Limb (tissue), 2 donors: ENCODE measurements at regions not wholly inside any gene's neighbourhood (a gene's known extent, or its start where the extent isn't known, plus 50 kb on each side); places are given as distances from the start of the nearest gene placed in this dataset.
"Not testable (repeated sequence)": the region's sequence is repeated elsewhere in the genome, so short reads cannot be mapped to it uniquely, and the experiment has no call there.

Source experiments
- DNase-seq, 2 donors: peaks; one replicate each; pipeline ENCODE4 v3.0.0-alpha.2; 2016; ENCODE audit errors: extremely low spot score in 2 of 2

DNA sequence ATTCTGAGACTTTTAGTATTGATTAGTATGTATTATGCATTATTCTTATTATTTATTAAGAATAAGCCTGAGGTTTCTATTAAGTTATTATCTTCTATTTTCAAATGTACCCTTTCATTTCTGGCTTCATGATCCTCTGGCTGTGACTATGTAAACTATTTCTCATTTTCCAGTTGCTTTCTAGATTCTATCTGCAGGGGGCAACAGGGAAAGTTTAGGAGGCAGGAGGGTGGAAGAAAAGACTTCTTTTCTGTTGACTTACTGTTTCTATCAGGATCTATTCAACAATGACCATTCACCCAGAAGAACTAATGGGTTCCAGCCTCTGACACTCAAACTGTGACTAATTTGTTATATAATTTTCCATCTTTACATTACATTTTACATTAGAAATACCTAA lies 653.4 kb upstream of the FSHR start:
- no peak for DNase-seq

DNA sequence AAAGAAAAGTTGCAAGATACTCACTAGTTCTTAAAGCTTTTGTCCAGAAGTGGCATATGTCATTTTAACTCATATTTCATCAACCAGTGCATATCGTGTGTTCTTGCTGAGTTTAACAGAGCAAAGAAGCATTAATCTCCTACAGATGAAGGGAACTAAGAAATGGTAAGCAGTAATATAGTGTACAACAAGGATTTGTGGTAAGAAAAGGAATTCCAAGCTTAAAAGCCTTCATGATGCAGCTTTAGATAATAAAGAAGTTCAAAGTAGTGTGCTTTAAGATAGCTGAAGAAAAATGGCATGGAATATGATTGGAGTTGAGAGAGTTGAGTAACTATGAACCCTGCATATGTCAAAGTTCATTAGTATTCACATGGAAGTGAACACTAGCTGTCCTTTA lies 649.8 kb upstream of the FSHR start:
- DNase-seq: no peak

DNA sequence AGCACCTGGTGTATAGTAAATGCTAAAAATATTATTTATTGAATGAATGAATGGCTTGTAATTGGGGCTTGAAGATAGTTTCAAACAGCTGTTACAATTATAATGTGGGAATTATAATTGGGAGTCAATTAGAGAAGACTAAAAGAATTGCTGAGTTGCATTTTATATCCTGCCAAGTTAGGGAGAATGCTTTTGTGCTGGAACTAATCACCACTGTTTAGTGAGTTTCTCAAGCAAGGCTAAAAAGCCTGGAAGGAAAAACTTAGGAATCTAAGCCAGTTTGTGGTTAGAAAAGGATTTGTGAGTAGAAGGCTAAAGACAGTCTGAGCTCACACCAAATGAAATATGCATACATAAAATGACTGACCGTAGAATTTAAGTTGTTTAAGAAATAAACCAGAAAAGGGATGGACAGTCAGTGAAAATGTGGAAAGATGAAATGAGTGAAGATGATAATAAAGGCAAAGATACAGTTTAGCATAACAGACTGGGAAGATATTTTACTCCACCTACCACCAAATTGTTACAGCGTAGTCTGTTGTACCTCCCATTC lies 647.7 kb upstream of the FSHR start:
- DNase-seq: no peak

DNA sequence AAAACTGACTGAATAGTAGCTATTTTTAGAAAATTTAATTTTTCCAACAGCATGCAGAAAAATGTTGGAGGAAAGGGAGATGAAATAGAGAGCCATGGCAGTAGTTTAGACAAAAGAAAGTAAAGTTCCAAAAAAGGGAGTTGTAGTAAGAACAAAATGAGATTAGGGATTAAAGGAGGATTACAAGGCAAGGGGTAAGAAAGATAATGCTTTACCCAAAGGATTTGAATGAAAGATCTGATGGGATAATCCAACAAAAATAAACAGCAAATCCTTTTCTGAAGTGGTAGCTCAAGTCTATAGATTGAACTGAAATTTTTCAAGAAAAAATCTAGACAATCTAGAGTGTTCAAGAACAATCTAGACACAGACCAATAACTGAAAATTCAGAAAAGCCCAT lies 644.3 kb upstream of the FSHR start:
- no peak for DNase-seq

DNA sequence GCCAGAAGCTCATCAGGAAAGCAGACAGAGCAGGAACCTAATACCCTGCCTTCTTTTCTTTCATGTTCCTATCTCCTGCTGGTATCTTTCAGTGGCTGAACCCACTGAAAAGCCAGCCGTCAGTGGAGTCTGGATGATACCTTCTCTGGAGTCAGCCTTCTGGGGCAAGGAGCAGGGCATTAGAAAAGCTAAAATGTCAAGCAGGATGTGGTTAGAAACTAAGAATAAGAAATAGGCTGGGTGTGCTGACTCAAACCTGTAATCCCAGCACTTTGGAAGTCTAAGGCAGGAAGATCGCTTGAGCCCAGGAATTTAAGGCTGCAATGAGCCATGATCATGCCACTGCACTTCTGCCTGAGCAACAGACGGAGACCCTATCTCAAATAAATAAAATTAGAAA lies 642.0 kb upstream of the FSHR start:
- no peak for DNase-seq

DNA sequence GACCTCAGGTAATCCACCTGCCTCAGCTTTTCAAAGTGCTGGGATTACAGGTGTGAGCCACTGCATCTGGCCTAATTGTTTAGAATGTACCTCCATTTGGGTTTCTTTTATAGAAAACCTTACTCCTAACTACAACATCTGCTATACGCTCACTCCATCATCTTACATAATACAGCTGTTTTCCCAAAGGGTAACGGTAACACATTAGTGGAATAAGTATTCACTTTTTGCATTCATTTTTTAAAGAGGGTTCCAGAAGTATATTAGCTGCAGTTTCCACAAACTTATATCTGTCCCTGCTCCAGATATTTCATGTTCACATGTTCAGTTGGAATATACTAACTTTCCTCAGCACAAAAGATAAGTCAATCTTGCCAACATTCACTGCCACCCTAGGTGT lies 640.1 kb upstream of the FSHR start:
- no peak for DNase-seq

DNA sequence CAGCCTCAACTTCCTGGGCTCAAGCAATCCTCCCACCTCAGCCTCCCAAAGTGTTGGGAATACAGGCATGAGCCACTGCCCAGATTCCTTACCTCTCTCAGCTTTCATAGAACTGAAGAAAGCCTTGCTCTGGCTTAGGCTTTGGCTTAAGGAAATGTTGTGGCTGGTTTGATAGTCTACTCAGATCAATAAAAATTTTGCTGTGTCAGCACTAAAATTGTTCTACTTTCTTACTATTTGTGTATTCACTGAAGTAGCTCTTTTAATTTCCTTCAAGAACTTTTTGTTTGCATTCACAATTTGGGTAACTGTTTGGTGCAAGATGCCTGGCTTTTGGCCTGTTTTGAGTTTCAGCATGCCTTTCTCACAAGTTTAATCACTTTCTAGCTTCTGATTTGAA lies 634.0 kb upstream of the FSHR start:
- DNase-seq: no peak

DNA sequence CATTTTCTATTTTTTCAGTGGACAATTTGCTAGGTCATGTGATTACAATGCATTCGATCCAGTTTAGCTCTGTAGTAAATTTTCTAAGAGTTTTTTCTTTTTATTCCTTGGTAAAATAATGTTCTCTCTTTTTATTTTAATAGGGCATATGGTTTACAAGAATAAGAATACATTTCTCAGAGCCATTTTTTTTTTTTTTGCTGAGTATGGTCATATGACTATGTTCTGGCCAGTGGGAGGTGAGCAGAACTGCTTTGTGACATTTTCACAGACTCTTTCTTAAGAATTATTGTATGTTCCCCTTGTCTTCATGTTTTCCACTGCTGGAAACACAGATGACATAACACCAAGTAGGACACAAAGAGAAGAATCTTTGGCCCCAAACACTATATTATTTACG lies 626.6 kb upstream of the FSHR start:
- no peak for DNase-seq

DNA sequence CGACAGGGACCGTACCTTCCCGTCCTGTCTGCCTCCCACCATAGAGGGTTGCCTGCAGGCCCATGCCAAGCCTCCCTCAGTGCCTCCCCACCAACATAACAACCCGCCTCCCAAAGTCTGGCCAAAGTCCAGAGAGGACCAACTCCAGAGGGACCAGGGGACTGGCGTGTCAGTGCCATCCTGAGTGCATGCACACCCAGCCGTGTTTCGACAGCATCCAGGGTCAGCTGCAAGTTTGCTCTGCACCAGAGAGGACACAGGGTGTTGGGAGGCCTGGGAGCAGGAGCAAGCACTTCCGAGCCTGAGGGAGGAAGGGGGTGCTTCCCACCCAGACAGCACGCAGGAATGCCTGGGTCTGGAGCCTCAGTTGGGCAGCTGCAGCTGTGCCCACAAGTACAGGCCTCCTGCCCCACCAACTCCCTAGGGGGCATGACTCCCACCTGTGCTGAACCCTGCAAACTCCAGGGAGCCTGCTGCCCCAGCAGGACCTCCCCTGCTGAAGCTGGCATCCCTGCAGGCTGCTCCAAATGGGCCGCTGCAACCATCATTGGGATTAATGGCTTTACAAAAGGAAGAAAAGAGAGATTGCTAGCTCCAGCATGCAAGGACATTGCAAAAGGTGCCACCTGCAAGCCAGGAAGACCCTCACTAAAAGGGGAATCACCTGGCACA lies 618.1 kb upstream of the FSHR start:
- DNase-seq: no peak

DNA sequence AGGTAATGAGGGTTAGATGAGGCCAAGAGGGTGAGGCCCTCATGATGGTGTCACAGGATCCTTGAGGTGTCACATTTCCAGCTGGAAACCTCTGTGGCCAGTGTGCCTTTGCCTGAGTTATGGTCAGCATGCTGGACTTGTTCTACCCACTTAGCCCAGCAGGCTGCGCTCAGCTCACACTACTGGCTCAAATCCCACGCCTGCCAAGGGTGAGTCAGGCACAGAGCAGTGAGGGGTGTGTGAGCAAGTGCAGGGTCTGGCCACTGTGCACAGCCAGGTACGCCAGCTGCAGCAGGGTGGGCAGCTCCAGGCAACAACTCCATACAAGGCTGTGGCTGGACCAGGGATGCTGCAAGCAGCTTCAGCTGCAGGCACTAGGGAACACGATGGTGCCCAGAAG lies 616.6 kb upstream of the FSHR start:
- DNase-seq: peak in 1 of 2 donors; percentile 41

DNA sequence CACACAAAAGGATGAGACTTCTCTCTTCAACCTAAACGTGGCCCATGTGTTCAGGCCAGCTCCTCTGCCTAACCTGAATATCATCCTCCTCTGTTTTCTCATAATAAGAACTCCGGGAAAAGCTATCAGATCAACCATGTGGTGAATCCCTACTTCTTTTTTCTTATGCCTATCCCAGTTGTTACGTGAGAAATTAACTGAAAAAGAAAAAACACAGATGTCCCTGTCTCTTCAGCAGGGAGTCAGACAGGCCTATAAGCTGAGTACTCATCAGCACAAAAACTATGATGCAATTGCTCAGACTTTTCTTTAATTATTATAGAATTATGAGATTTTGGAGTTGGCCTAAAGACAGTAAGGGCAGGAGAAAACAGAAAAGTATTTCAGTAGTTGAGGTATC lies 613.0 kb upstream of the FSHR start:
- DNase-seq: no peak

DNA sequence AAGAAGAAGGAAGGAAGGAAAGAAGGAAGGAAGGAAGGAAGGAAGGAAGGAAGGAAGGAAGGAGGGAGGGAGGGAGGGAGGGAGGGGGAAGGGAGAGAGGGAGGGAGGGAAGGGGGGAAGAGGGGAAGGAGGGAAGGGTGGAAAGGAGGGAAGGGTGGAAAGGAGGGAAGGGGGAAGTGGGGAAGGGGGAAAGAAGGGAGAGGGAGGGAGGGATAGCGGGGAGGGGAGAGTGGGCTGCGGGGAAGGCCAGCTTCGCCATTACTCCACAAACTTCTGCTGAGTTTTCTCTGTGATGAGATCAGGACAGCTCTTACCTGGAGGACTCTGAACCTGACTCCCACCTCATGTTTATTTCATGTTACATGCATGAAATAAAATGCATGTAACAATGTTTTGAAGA lies 601.5 kb upstream of the FSHR start:
- no peak for DNase-seq

DNA sequence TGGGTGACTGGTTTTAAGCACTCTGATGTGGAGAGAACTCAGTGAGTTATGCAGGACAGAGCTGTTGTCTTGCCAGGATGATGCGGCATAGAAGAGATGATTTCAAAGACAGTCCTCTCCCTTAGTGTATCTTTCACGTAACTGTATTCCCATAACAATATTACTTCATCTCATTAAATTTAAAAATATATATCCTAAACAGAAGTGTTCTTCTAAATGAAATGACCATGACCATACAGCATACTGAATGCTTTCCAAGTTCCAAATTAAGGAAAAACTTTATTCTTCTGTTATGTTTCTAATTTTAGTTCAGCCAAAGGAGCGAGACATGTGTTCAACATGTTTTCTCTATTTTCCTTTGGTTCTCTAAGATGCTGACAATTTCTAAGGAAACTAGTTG lies 600.1 kb upstream of the FSHR start:
- peak in 1 of 2 donors; percentile 35 for DNase-seq

DNA sequence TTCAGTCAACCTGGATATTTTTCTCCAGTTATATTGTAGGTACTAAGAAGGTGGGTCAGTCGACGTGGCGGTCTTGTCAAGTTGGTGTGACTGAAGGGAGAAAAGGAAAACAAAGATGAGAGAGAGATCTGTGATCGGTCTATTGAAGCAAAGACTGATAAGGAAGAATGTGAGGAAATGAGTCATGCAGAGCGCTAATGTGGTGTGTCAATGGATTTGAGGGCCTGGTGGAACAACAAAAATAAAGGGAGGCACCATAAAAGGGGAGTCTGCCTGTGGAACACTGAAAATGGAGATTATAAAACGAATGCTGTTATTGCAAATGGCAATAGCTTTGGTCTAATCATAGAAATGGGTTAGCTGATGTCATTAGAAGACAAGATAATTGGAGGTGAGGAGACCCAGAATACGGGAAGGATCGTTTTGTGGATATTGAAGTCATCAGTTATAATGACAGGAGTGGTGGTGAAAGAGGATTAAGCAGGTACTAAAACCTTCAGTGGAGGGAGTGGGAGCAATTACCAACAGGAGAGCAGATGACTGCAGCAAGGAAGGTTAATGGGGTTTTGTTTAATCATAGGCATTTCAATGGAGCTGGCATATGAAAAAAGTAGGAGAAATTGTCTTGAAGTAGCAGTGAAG lies 599.1 kb upstream of the FSHR start:
- no peak for DNase-seq

DNA sequence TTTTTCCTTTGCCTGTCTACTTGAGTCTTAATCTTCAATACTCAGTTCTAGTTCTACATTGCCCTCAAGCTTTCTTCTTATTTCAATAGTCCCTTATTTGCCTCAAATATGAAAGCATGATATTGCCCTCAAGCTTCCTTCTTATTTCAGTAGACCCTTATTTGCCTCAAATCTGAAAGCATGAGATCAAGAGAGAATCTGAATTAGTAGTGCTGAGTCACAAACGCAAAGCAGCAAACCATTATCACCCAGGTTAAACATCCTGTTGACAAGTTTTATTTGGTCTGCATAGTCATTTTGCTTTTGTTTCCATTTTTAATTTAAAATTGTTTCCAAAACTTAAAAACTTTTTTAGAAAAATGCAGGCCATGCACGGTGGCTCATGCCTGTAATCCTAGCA lies 583.3 kb upstream of the FSHR start:
- no peak for DNase-seq

DNA sequence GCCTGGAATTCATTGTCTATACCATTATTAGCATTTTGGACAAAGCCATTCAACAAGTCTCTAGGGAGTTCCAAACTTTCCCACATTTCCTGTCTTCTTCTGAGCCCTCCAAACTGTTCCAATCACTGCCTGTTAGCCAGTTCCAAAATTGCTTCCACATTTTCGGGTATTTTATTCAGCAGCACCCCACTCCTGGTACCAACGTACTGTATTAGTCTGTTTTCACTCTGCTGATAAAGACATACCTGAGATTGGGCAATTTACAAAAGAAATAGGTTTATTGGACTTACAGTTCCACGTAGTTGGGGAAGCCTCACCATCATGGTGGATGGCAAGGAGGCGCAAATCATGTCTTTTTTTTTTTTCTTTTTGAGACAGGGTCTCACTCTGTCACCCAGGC lies 578.6 kb upstream of the FSHR start:
- DNase-seq: not testable (repeated sequence)

DNA sequence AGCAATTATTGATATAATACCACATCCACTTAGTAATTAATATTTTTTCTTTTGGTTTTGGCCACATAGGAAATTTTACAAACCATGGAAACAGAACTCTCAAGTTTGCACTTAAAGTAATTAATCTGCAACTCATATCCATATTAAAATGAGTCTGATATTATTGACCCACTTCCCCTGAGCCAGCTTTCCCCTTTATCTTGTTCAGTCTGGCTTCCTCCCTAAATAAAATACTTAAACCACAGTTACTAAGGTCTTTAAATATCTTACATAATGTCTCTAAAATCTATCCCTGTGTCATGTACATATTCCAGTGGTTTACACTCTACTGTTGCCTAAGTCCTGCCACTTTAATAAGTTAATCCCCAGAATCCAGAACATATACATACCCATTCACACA lies 564.9 kb upstream of the FSHR start:
- no peak for DNase-seq

DNA sequence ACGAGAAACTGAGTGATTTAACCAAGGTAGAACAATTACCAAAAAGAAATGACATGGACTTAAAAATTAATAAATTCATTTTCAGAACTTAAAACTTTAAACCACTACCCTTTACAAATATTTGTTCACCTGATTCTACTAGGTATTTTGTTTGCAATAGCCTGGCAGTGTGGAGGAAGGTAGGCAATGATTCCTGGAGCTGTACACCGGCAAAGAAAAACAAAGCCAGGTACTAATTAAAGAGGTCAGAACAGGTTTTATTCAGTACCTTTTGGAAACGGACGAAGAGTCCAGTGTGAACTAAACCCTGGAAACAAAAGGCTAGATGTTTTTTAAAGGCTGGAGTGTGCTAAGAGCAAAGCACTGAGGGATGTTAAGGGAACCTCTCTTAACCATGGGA lies 561.3 kb upstream of the FSHR start:
- no peak for DNase-seq

DNA sequence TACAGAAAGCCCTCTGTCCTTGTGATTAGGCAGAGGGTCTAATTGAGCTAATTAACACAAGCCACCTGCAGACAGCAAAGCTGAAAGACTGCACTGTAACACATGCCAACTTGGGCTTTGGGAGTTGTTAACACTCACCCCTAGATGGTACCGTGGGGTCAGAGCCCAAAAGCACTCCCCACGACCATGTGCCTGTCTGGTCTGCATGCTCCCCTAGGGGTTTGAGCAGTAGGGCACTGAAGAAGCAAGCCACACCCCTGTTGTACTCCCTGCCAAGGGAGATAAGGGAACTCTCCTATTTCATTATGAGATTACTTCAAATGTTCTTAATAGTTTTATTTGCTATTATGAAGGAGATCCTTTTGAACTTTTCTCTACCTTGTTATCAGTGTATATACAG lies 560.1 kb upstream of the FSHR start:
- no peak for DNase-seq

DNA sequence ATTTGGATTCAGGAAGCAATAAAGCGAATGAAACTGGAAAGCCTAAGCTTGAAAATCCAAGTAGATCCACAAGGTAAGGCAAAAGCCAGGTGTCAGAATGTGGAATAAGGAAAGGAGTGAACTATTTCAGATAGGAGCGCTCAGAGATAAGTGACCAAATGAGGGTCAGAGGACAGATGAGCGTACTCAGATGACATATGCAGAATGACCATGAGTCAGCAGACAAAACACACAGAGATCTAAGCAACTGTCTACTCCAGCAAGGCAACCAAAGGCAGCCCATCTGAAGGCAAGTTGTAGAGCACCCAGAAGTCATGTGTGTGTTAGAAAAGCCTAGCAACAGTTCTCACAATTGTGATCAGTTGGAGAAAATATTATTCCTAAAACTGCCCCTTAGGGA lies 548.4 kb upstream of the FSHR start:
- DNase-seq: no peak

DNA sequence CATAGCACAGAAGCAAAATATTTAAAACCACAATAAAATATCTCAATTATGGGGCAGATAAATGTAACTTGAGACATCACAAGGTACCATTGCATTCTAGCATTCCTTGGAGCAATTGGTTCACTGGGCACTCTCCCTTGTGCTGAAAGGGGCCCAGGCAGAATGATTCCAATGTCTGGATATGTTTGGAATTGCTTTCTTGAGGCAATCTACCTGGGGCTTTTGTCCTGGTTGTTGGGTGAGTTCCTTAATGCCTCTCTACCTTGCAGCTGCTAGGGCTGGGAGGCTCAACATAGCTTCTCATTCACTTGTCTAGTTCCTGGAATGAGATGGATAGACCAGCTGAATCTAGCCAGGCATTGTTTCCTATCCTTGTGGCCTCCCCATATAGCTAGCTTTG lies 539.6 kb upstream of the FSHR start:
- DNase-seq: no peak

DNA sequence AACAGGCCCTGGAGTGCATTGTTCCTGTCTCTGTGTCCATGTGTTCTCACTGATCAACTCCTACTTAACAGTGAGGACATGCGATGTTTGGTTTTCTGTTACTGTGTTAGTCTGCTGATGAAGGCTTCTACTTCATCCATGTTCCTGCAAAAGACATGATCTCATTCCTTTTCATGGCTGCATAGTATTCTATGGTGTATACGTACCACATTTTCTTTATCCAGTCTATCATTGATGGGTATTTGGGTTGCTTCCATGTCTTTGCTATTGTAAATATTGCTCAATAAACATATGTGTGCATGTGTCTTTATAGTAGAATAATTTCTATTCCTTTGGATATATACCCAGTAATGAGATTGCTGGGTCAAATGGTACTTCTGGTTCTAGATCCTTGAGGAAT lies 537.7 kb upstream of the FSHR start:
- not testable (repeated sequence) for DNase-seq

DNA sequence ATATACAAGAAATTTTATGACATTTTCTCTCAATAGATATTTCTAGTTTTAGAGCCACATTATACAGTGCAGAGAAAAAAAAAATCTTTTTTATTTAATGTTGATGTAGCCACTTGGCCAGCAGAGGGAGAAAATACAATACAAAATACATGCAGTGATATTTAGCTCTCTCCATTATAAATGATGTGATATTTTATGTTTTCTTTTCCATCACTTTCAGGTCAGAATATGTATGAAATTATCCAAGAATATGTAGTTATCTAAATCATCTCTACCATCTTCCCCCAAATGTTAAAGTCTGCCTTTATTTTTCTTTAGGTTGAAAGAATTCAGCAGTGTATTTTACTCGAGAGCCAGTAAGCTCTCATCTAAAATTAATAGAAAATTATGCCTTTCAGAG lies 533.6 kb upstream of the FSHR start:
- peak in 1 of 2 donors; percentile 52 for DNase-seq
